Gastrocnemius medialis (tissue), 4 donors: ENCODE measurements at regions not wholly inside any gene's neighbourhood (a gene's known extent, or its start where the extent isn't known, plus 50 kb on each side); places are given as distances from the start of the nearest gene placed in this dataset.

Experiments
- CTCF ChIP-seq, 5 experiments: fragments of 450-650 bp in 3 of 5; fragments of 200-600 bp in 2 of 5; sonication (generic) in 2 of 5; IDR thresholded peaks in 4 of 5; conservative IDR thresholded peaks in 1 of 5; 1 replicate in 4 of 5; 2 replicates in 1 of 5; pipeline ENCODE4 v1.5.1; 2016 to 2019; ENCODE audit warnings: antibody characterized with exemption in 5 of 5, mild to moderate bottlenecking in 3 of 5, moderate library complexity in 3 of 5
- POLR2A ChIP-seq, 2 donors: fragments of 450-650 bp; IDR thresholded peaks; one replicate each; pipeline ENCODE4 v1.6.1; 2017; ENCODE audit warnings: antibody characterized with exemption in 2 of 2, mild to moderate bottlenecking in 2 of 2, moderate library complexity in 2 of 2

GRCh38 chr22:49036513-49036912, 791.2 kb downstream of the BRD1 start:
- no peak for TF ChIP-seq CTCF (IDR thresholded peaks at IDR 0.05 in 4 of 5, conservative IDR thresholded peaks at IDR 0.05 in 1 of 5)
- TF ChIP-seq POLR2A (IDR thresholded peaks at IDR 0.05): no peak
